ENCODE measurements at regions not wholly inside any gene's neighbourhood (a gene's known extent, or its start where the extent isn't known, plus 50 kb on each side); places are given as distances from the start of the nearest gene placed in this dataset.

DNA sequence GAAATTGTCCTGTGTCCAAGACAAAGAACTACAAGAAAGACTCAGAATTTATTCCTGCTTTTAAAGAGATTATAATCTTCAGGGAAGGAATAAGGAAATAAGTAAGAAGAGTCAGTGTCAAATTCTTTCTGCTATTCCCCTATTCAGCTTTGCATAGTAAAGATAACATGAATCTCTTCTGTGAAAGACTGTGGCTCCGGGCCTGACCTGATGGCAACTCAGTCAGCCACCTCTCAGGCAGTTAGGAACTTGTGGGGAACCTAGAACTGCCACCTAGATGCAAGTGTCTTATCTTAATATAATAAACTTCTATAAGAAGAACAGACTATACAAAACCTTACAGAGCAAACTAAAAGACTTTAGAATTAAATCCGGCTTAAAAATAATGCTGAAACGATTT lies 382.0 kb downstream of the RAD51AP2 start:
- TF ChIP-seq EP300 (IDR thresholded peaks at IDR 0.05) = no peak
- TF ChIP-seq, protein P1, sequence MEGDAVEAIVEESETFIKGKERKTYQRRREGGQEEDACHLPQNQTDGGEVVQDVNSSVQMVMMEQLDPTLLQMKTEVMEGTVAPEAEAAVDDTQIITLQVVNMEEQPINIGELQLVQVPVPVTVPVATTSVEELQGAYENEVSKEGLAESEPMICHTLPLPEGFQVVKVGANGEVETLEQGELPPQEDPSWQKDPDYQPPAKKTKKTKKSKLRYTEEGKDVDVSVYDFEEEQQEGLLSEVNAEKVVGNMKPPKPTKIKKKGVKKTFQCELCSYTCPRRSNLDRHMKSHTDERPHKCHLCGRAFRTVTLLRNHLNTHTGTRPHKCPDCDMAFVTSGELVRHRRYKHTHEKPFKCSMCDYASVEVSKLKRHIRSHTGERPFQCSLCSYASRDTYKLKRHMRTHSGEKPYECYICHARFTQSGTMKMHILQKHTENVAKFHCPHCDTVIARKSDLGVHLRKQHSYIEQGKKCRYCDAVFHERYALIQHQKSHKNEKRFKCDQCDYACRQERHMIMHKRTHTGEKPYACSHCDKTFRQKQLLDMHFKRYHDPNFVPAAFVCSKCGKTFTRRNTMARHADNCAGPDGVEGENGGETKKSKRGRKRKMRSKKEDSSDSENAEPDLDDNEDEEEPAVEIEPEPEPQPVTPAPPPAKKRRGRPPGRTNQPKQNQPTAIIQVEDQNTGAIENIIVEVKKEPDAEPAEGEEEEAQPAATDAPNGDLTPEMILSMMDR (IDR thresholded peaks at IDR 0.05) = no peak
